CD4-positive, alpha-beta T cell treated with Interleukin-17A for 1 hour (primary cell): ENCODE measurements at regions not wholly inside any gene's neighbourhood (a gene's known extent, or its start where the extent isn't known, plus 50 kb on each side); places are given as distances from the start of the nearest gene placed in this dataset.
"Not testable (repeated sequence)": the region's sequence is repeated elsewhere in the genome, so short reads cannot be mapped to it uniquely, and the experiment has no call there.

Experiments used
- DNase-seq: peaks from one replicate; pipeline ENCODE4 v3.0.0-alpha.2; 2020

DNA sequence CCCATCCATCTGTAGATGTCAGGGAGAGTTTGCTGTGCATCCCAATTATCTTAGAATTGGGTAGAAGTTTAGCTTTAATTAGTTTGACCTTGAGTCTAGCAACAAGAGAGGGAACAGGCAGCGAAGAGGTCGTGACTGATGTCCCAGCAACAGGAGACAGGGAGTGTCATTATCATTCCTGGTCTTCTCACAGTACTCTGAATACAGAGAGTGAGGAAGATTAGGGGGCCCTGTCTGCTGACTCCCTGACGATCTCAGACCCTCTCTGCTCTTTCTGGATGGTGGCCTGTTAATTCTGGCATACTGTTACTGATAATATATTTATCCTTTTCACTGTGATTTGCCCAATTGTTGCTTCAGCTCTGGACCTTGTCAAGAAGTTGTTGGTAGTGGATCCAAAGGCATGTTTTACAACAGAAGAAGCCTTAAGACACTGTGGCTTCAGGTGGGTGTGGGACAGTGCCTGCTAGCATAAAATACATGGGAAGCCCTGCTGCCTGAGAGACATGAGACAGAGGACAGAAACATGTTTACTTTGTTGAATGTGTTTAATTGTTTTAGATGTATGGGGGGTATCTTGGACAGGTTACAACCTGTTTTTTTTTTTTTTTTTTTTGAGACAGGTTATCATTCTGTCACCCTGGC is 256.6 kb downstream of the GOLGA6L6 start:
- not testable (repeated sequence) for DNase-seq

DNA sequence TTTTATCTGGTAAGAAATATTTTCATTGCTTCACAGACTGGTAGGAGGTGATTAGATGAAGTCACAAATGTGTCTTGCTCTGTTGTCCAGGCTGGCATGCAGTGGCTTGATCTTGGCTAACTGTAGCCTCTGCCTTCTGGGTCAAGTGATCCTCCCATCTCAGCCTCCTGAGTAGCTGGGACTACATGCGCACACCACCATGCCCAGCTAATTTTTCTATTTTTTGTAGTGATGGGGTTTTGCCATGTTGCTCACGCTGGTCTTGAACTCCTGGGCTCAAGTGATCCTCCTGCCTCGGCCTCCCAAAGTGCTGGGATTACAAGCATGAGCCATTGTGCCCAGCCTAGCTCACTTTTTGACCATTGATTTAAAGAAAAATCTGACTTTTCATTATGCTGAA is 257.9 kb downstream of the GOLGA6L6 start:
- DNase-seq: not testable (repeated sequence)

DNA sequence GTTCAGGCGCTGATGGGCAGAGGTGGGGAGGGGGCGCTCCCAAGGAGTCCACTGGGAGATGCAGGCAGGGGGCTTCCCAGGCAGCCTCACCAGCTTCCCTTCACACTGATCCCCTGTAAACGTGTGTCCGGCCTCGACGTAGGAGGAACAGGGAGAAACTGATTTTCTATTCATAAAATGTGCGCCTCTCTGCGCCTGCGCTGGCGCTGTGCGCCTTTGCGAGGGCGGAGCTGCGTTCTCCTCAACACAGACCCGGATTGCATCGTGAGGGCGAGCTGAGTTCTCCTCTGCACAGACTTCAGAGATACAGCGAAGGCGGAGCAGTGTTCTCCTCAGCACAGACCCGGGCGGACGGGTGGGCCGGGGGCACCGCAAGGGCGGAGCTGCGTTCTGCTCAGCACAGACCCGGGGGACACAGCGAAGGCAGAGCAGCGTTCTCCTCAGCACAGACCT is 259.1 kb downstream of the GOLGA6L6 start:
- not testable (repeated sequence) for DNase-seq

DNA sequence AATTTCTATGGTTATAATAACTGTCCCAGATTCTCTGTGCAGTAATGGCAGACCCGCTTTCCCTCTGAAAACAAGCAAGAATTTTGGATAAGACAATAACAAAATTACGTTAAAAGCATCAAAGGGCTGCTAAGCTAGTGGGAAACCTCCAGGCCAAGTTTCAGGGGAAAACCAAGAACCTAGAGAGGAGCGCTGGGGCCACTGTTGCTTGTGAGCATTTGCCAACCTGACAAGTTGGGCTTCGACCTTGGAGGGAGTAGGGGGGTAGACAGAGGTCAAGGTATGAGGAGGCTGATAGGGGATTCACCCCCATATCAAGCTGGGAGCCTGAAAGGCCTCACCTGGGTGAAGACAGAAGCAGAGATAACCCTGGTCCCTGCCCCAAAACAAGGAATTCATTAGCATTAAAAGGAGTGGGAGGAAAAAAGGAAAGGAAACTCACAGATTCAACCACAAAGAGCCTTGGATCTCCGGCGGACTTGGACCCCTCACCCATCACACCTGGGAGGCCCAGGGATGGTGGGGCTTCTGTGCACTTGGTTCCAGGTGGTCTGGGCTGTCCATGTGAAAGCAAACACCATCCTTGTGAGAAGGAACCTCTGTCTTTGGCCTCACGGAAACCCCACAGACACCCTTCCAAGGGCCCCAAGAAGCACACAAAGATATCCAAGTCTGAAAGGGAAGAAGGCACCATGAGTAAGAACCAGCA is 259.9 kb downstream of the GOLGA6L6 start:
- DNase-seq: not testable (repeated sequence)

DNA sequence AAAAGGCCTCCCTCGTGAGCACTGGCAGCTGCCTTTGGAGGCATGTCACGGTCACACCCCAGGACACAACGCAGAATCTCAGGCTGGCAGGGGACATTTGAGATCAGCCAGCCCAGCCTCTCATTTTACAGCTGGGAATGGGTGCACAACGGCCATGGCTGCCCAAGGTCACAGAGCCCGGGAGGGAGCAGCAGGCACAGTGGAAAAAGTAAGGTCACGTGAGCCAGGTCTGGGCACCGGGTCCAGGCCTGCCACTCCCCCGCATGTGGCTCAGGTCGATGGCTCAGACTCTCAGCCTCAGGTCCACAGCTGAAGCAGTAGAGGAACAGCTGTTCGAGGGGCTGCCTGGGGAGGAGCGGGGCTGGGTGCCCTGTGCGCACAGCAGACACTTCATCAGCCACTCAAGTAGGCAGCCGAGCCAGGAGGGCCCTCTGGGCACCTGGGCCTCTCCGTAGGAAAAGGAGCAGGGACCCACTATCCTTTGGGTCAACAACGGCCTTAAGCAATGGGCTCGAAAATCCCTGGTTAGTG is 260.6 kb downstream of the GOLGA6L6 start:
- DNase-seq: no peak

DNA sequence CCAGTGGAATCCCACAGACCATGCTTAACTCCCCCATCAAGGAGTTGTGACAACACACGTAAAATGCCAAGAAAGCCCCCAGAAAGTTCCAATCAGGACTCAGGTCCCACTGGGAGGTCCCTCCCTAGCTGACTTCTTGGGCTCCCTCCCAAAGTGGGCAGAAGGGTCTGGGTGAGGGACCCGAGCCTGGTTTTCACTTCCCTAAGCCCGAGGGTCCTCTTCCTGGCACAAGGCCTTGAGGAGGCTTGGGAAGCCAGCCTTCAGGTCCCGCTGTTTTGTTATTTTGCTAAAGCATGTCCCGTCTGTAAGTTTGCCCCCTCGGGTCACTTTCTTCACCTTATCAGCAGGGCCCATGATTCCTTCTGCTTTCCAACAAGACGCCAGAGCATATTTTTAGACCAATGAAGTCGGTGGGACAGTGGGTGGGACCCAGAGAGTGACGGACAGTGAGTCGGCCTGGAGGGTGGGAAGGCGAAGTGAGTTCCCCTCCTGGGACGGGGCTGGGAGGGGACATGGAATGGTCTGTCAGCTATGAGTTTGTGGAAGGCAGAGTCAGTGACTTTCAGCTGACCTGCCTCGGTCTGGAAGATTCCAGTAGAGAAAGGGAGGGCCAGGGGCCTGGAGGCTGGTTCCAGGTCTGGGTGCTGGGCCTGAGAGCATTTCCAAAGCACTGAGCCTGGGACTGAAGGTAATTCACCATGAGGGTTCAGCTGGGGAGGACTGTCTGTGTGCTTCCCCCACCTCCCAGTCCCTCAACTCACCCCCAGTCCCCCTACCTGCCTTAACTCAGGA is 261.3 kb downstream of the GOLGA6L6 start:
- not testable (repeated sequence) for DNase-seq

DNA sequence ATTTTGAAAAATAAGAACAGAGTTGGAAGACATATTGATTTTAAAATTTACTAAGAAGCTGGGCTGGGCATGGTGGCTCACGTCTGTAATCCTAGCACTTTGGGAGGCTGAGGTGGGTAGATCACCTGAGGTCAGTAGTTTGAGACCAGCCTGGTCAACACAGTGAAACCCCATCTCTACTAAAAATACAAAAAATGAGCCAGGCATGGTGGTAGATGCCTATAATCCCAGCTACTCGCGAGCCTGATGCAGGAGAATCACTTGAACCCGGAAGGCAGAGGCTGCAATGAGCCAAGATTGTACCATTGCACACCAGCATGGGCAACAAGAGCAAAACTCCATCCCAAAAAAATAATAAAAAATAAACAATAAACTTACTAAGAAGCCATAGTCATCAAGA is 262.5 kb downstream of the GOLGA6L6 start:
- not testable (repeated sequence) for DNase-seq

DNA sequence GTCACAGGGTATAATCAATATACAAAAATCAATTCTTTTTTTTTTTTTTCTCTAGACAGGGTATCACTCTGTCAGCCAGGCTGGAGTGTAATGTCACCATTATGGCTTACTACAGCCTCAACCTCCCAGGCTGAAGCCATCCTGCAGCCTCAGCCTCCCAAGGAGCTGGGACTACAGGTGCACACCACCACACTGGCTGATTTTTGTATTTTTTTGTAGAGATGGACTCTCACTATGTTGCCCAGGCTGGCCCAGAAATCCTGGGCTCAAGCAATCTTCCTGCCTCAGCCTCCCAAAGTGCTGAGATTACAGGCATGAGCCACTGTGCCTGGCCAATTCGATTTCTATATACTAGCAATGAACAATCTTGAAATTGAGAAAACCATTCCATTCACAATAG is 263.2 kb downstream of the GOLGA6L6 start:
- not testable (repeated sequence) for DNase-seq

DNA sequence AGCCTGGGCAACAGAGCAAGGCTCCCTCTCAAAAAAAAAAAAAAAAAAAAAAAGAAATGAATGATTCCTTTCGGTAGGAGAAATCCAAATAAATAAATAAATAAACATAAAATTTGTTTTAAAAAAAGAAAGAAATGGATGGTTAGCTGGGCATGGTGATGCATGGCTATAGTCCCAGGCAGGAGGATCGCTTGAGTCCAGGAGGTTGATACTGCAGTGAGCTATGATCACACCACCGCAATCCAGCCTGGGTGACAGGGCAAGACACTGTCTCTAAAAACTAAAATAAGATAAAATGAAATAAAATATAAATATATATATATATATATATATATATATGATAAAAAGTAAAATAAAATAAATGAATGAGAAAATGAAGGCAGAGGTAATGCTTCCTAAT is 264.1 kb downstream of the GOLGA6L6 start:
- not testable (repeated sequence) for DNase-seq

DNA sequence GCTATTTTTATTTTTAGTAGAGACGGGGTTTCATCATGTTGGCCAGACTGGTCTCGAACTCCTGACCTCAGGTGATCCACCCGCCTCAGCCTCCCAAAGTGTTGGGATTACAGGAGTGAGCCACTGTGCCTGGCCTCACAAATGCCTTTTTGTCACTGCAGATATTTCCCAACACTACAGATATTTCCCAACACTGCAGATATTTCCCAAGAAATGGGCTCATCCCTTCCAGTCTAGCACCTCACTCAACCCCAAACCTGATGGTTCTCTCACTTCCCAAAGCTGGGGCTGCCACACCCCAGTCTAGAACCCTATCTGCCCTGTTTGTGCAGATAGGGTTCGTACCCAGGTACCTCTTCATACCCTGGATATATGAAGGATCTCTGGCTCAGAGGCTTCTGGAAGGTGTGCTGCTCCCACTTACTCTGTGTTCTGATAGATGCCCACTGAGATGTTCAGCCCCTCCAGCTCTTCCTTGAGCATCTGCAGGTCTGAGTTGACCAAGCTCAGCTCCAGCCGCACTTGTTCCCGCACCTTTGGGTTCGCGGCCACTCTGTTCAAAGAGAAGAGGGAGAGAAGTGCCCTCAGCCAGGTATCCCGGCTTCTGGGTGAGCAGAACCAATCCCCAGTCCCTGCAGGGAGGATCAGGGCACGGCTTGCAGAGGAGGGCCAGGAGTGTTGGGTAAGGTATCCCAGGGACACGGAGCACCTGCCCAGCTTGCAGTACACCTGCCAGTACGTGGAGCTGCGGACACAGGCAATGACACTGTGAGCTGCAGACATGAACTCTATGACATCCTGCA is 265.1 kb downstream of the GOLGA6L6 start:
- not testable (repeated sequence) for DNase-seq

DNA sequence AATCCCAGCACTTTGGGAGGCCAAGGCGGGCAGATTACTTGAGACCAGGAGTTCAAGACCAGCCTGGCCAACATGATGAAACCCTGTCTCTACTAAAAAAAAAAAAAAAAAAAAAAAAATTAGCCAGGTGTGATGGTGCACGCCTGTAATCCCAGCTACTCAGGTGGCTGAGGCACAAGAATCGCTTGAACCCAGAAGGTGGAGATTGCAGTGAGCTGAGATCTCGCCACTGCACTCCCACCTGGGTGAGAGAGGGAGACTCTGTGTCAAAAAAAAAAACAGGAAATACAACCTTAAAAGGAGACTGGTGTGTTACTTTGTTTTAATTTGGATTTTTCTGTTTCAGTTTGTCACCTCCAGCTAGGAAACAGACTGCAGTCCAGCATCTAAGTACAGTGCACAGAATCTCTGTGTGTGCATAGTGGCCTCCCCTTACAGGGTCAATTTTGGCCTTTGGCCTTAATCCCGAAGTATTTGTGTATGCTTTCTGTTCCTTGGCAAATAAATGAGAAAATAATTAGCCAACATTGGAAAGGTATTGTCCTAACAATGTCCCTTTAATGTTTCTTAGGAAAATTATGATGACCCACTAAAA is 266.1 kb downstream of the GOLGA6L6 start:
- not testable (repeated sequence) for DNase-seq

DNA sequence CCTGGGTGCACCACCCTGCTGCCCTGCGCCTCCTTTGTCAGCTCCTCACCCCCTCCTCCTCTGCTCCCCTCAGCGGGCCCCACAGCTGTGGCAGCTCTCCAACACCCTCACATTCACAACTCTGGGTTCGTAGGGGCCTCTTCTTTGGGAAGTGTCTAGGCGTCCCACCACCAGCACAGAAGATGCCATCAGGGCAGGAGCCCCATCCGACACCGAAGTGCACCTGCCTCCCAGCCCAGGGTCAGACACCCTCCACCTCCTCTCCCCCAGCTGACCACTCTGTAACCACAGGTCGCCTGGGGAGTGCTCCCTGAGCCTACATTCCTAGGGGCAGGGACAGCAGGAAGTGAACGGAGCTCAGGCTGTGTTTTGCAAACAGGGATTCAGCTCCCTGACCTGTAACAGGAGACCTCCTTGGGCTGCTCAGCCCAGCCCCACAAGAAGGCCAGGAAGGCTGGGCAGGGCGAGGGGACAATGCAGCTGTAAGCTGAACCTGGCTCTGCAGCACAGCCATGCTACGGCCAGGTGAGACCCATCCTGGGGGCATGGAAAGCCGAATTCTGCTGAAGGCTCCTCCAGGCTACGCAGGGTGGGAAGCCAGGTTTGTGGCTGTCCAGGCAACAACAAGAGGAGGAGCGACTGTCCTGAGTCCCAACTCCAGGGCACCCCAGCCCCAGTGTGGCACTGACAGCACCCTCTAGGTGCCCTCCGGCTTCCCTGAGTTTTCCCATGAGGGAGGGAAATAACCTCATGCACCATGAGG is 269.0 kb downstream of the GOLGA6L6 start:
- DNase-seq: no peak

DNA sequence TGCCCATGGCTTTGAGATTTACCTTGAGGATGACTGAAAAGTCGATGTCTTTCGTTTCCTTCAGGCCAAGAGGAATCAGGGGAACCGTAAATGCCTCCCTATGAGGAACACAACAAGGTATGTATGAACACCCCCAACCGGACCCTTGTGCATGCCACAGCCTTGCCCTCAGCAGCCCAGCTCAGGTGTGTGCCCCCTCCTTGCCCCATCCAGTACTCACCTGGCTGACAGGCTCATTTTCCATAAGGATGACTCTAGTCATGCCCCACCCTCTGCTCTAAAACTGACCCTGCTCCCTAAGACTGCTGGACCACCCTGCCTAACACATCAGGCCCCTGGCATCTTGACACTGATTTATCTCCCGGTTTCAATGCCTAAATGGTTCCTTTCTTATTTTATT is 270.0 kb downstream of the GOLGA6L6 start:
- DNase-seq: no peak

DNA sequence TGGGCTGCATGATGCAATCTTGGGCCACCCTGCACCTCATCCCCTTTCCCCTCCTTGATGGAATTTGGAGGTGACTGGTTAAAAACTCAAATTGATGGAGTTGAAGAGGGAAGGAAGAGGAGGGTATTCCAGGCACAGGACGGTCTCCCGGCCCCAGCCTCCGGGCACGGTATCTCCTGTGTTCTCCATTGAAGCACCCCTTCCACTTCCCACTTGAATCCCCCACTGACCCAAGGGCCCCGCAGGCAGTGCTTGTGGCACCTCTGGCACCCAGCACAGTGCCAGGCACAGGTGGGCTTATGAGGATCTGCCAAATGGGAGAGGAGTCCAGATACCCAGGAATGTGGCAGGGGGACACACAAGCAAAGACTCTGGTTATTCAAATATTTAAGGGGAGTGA is 271.6 kb downstream of the GOLGA6L6 start:
- not testable (repeated sequence) for DNase-seq

DNA sequence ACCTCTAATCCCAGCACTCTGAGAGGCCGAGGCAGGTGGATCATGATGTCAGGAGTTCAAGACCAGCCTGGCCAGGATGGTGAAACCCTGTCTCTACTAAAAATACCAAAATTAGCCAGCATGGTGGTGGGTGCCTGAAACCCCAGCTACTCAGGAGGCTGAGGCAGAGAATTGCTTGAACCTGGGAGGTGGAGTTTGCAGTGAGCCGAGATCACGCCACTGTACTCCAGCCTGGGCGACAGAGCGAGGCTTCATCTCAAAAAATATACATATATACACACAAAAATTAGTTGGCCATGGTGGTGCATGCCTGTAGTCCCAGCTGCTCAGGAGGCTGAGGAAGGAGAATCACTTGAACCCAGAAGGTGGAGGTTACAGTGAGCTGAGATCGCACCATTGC is 273.6 kb downstream of the GOLGA6L6 start:
- DNase-seq: not testable (repeated sequence)

DNA sequence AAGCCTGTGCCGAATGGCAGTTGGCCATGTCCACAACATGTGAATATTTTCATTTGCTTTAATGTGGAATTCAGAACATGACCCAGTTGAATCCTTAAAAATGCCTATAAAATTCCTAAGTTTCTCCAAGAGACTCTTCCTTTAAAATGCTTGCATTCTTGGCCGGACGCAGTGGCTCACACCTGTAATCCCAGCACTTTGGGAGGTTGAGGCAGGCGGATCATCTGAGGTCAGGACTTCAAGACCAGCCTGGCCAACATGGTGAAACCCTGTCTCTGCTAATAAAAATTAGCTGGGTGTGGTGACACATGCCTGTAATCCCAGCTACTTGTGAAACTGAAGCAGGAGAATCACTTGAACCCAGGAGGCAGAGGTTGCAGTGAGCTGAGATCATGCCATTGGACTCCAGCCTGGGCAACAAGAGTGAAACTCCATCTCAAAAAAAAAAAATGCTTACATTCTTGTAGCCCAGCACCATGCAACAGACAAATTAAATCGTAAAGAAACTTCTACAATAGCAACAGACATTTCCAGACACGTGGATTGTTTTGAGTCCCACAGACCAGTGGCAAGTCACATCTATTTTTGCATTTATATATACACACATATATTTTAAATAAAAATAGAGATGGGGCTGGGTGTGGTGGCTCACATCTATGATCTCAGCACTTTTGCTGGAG is 274.4 kb downstream of the GOLGA6L6 start:
- DNase-seq: not testable (repeated sequence)

DNA sequence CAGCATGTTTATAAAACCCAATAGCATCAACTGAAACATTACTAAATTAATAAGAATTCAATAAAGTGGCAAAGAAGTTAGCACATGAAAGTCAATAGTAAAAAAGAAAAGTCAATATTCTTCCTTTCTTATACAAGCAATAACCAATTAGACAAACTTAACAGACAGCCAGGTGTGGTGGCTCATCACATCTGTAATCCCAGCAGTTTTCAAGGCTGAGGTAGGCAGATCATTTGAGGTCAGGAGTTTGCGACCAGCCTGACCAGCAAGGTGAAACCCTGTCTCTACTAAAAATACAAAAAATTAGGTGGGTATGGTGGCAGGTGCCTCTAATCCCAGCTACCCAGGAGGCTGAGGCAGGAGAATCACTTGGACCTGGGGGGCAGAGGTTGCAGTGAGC is 275.9 kb downstream of the GOLGA6L6 start:
- not testable (repeated sequence) for DNase-seq

DNA sequence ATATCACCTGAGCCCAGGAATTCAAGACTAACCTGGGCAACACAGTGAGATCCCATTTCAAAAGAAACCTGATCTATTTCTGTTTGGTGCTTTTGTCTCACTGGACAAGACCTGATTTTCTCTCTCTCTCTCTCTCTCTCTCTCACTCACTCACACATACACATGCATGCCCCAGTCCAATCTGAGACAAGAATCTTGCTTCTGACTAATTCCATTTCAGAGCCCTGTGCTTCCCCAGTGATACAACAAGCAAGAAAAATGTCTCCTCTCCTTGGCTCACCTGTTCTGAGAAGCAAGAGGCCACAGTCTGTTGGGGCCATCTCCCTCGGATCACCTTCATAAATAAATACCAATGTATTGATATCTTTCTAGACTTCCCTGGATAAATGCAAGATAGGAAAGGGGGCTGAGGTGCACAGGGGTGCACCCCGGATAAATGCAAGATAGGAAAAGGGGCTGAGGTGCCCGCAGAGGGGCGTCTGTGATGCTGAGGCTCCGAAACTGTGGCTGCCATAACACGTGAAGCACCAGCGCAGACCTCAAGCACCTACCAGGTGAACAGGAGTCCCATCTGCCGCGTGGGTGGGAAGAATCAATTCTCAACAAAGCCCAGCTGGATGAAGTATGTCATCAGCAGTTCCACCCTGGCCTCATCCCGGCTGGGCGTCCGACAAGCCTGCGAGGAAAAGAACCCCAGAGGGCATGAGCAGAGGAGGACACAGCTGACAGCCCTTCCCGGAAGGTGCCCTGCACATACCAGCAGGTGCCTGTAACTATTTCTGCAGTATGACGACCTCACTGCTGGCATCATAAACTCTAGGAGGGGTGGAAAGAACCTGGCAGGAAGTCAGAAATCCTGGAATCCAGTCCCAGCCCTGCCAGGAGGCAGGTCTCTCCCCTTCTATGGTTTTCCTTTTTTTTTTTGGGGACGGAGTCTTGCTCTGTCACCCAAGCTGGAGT is 280.0 kb downstream of the GOLGA6L6 start:
- not testable (repeated sequence) for DNase-seq

DNA sequence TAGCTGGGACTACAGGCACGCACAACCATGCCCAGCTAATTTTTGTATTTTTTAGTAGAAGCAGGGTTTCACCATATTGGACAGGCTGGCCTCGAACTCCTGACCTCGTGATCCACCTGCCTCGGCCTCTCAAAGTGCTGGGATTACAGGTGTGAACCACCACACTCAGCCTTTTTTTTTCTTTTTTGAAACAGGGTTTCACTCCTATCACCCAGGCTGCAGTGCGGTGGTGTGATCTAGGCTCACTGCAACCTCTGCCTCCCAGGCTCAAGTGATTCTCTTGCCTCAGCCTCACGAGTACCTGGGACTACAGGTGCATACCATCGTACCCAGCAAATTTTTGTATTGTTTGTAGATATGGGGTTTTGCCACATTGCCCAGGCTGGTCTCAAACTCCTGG is 280.9 kb downstream of the GOLGA6L6 start:
- not testable (repeated sequence) for DNase-seq
